ENCODE measurements at regions not wholly inside any gene's neighbourhood (a gene's known extent, or its start where the extent isn't known, plus 50 kb on each side); places are given as distances from the start of the nearest gene placed in this dataset.

GRCh38 chr16:87066133-87067002 is 250.8 kb downstream of the C16orf95 start:
- TF ChIP-seq CTCF (IDR thresholded peaks at IDR 0.05): no peak
- peak; percentile 43 for DNase-seq (ENCODE audit: low spot score)
- no peak overlapping the region for H3K27ac ChIP-seq
- no peak overlapping the region for H3K4me3 ChIP-seq

GRCh38 chr16:87067003-87067556 is 250.1 kb downstream of the C16orf95 start:
- DNase-seq (ENCODE audit: low spot score): peak; percentile 66
- TF ChIP-seq CTCF (IDR thresholded peaks at IDR 0.05): no peak
- Histone ChIP-seq H3K4me3 (no peak overlapping the region), H3K27ac (no peak overlapping the region)

GRCh38 chr16:87067836-87068761 is 249.1 kb downstream of the C16orf95 start:
- Histone ChIP-seq H3K27ac (no peak overlapping the region), H3K4me3 (no peak overlapping the region)
- DNase-seq (ENCODE audit: low spot score): peak; percentile 54
- TF ChIP-seq CTCF (IDR thresholded peaks at IDR 0.05): no peak

GRCh38 chr16:87068762-87069150 is 248.4 kb downstream of the C16orf95 start:
- Histone ChIP-seq H3K4me3 (no peak overlapping the region), H3K27ac (no peak overlapping the region)
- DNase-seq (ENCODE audit: low spot score): peak; percentile 49
- TF ChIP-seq CTCF (IDR thresholded peaks at IDR 0.05): no peak

GRCh38 chr16:87070657-87071056 is 246.5 kb downstream of the C16orf95 start:
- Histone ChIP-seq H3K4me3 (no peak overlapping the region), H3K27ac (no peak overlapping the region)
- no peak for TF ChIP-seq CTCF (IDR thresholded peaks at IDR 0.05)
- peak; percentile 40 for DNase-seq (ENCODE audit: low spot score)

GRCh38 chr16:87072101-87072500 is 245.1 kb downstream of the C16orf95 start:
- H3K4me3 ChIP-seq: no peak overlapping the region
- DNase-seq (ENCODE audit: low spot score): peak; percentile 47
- no peak overlapping the region for H3K27ac ChIP-seq
- no peak for TF ChIP-seq CTCF (IDR thresholded peaks at IDR 0.05)

Measured in coronary artery (tissue), 2 donors.